Mesenchymal stem cell (in vitro differentiated cells and primary cell): ENCODE measurements at regions not wholly inside any gene's neighbourhood (a gene's known extent, or its start where the extent isn't known, plus 50 kb on each side); places are given as distances from the start of the nearest gene placed in this dataset.

ENCODE experiments used
- DNase-seq: peaks from one replicate; pipeline ENCODE4 v3.0.0-alpha.2; 2013
- H2AFZ ChIP-seq: one replicate; pipeline ENCODE4 v1.6.1; 2013; ENCODE audit warnings: low read depth, mild to moderate bottlenecking, control low read depth, inconsistent platforms, low read length, moderate library complexity
- H2AK5ac ChIP-seq: 2 replicates; pipeline ENCODE4 v1.6.1; 2013; ENCODE audit warnings: low read length, moderate library complexity, mild to moderate bottlenecking, inconsistent platforms; ENCODE audit not compliant: severe bottlenecking
- H2BK120ac ChIP-seq: one replicate; pipeline ENCODE4 v1.6.1; 2013; ENCODE audit warnings: low read depth, mild to moderate bottlenecking, inconsistent platforms, low read length, moderate library complexity
- H2BK12ac ChIP-seq, 2 experiments: one replicate each; pipeline ENCODE4 v1.6.1; 2013; ENCODE audit warnings: inconsistent platforms in 2 of 2, low read length in 2 of 2, mild to moderate bottlenecking in 2 of 2, moderate library complexity in 2 of 2, control low read depth in 1 of 2
- H2BK15ac ChIP-seq: one replicate; pipeline ENCODE4 v1.6.1; 2013; ENCODE audit warnings: mild to moderate bottlenecking, low read depth, inconsistent platforms; ENCODE audit not compliant: poor library complexity, severe bottlenecking
- H2BK5ac ChIP-seq: 2 replicates; pipeline ENCODE4 v1.6.1; 2013; ENCODE audit warnings: low read depth, mild to moderate bottlenecking, low read length, control low read depth, inconsistent platforms; ENCODE audit not compliant: poor library complexity, severe bottlenecking
- H3K14ac ChIP-seq, 2 experiments: one replicate each; pipeline ENCODE4 v1.6.1; 2013; ENCODE audit warnings: inconsistent platforms in 2 of 2, low read length in 2 of 2, control low read depth in 1 of 2, mild to moderate bottlenecking in 1 of 2, moderate library complexity in 1 of 2
- H3K18ac ChIP-seq, 2 experiments: one replicate each; pipeline ENCODE4 v1.6.1; 2013; ENCODE audit warnings: inconsistent platforms in 2 of 2, low read length in 2 of 2, control low read depth in 1 of 2, low read depth in 1 of 2, mild to moderate bottlenecking in 1 of 2
- H3K23ac ChIP-seq, 2 experiments: one replicate each; pipeline ENCODE4 v1.6.1; 2013; ENCODE audit warnings: inconsistent platforms in 2 of 2, low read length in 2 of 2, mild to moderate bottlenecking in 2 of 2, moderate library complexity in 2 of 2, control low read depth in 1 of 2
- H3K27ac ChIP-seq: 2 replicates; pipeline ENCODE4 v1.5.1; 2013; ENCODE audit warnings: mild to moderate bottlenecking, moderate library complexity, low read length, control low read depth, inconsistent platforms; ENCODE audit not compliant: poor library complexity, severe bottlenecking
- H3K27me3 ChIP-seq, 2 experiments: 2 replicates each; pipeline versions ENCODE4 v1.6.1 to v1.7.0; 2013; ENCODE audit warnings: low read length in 2 of 2, mild to moderate bottlenecking in 2 of 2, moderate library complexity in 2 of 2, control low read depth in 1 of 2, inconsistent platforms in 1 of 2; ENCODE audit not compliant: control insufficient read depth in 1 of 2, insufficient read depth in 1 of 2
- H3K36me3 ChIP-seq, 2 experiments: 2 replicates each; pipeline versions ENCODE4 v1.6.1 to v1.7.0; 2013; ENCODE audit warnings: low read length in 2 of 2, control low read depth in 1 of 2, inconsistent platforms in 1 of 2, low read depth in 1 of 2, mild to moderate bottlenecking in 1 of 2; ENCODE audit not compliant: insufficient read depth in 2 of 2, control insufficient read depth in 1 of 2
- H3K4ac ChIP-seq, 2 experiments: one replicate each; pipeline ENCODE4 v1.6.1; 2013; ENCODE audit warnings: inconsistent platforms in 2 of 2, low read length in 2 of 2, mild to moderate bottlenecking in 2 of 2, moderate library complexity in 2 of 2, control low read depth in 1 of 2, low read depth in 1 of 2
- H3K4me1 ChIP-seq: 2 replicates; pipeline ENCODE4 v1.6.1; 2013; ENCODE audit warnings: low read depth, low read length, control low read depth; ENCODE audit not compliant: control insufficient read depth, insufficient read depth
- H3K4me2 ChIP-seq: 2 replicates; pipeline ENCODE4 v1.6.1; 2013; ENCODE audit warnings: low read length, mild to moderate bottlenecking, inconsistent platforms; ENCODE audit not compliant: poor library complexity, severe bottlenecking
- H3K4me3 ChIP-seq, 2 experiments: 2 replicates each; pipeline versions ENCODE4 v1.5.1 to v1.7.0; 2013; ENCODE audit warnings: low read length in 2 of 2, mild to moderate bottlenecking in 2 of 2, control low read depth in 1 of 2, low read depth in 1 of 2; ENCODE audit not compliant: insufficient read depth in 1 of 2
- H3K79me1 ChIP-seq: replicated peaks from 2 replicates; pipeline ENCODE4 v1.6.1; 2013; ENCODE audit warnings: mild to moderate bottlenecking, control low read depth, low read length, inconsistent platforms; ENCODE audit not compliant: poor library complexity, severe bottlenecking
- H3K9ac ChIP-seq: 2 replicates; pipeline ENCODE4 v1.7.0; 2013; ENCODE audit warnings: mild to moderate bottlenecking, low read length, moderate library complexity
- H3K9me3 ChIP-seq: 2 replicates; pipeline ENCODE4 v1.7.0; 2013; ENCODE audit warnings: mild to moderate bottlenecking, low read length; ENCODE audit not compliant: control insufficient read depth
- H4K8ac ChIP-seq: one replicate; pipeline ENCODE4 v1.6.1; 2013; ENCODE audit warnings: inconsistent platforms, mild to moderate bottlenecking, low read length, moderate library complexity
- H4K91ac ChIP-seq: one replicate; pipeline ENCODE4 v1.6.1; 2013; ENCODE audit warnings: mild to moderate bottlenecking, low read length, inconsistent platforms
- WGBS: methylation state at CpG from one replicate; pipeline ENCODE4 v1.1.7; 2013; ENCODE audit warnings: mixed read lengths; 5-methylcytosine and 5-hydroxymethylcytosine counted together

GRCh38 chr4:140233791-140234696, 80.1 kb upstream of the MAML3 start:
- H3K4me3 ChIP-seq: no peak overlapping the region
- no peak overlapping the region for H3K9ac ChIP-seq
- no peak overlapping the region for H3K4me2 ChIP-seq
- H3K4ac ChIP-seq: peak overlapping the region in 1 of 2 experiments; percentile 74
- H3K23ac ChIP-seq: no peak overlapping the region
- no peak overlapping the region for H2BK12ac ChIP-seq
- peaks cover 18% of the 10 kb centered on the region for H3K4me1 ChIP-seq
- H2BK5ac ChIP-seq: no peak overlapping the region
- H2BK120ac ChIP-seq: peak overlapping the region; percentile 2
- no peak overlapping the region for H3K14ac ChIP-seq
- no peak overlapping the region for H4K8ac ChIP-seq
- H3K9me3 ChIP-seq: no peaks in the 10 kb centered on the region
- H4K91ac ChIP-seq: no peak overlapping the region
- no peaks in the 10 kb centered on the region for H3K36me3 ChIP-seq
- peak overlapping the region; percentile 63 for H2BK15ac ChIP-seq
- 29% methylated on average over 6 of the region's 6 CpGs for WGBS
- H2AK5ac ChIP-seq: no peak overlapping the region
- no peak overlapping the region for H3K27ac ChIP-seq
- peak overlapping the region; percentile 55 to 59 for H3K18ac ChIP-seq
- no peaks in the 10 kb centered on the region for H3K27me3 ChIP-seq
- DNase-seq: peak; percentile 81
- no peaks in the 10 kb centered on the region for H3K79me1 ChIP-seq
- H2AFZ ChIP-seq: peak overlapping the region; percentile 36

GRCh38 chr4:140229881-140230280, 75.9 kb upstream of the MAML3 start:
- H3K4me1 ChIP-seq: peaks cover 4% of the 10 kb centered on the region
- H3K23ac ChIP-seq: no peak overlapping the region
- H3K4me2 ChIP-seq: no peak overlapping the region
- no peak overlapping the region for H3K4ac ChIP-seq
- no peaks in the 10 kb centered on the region for H3K79me1 ChIP-seq
- H4K91ac ChIP-seq: no peak overlapping the region
- no peak for DNase-seq
- H3K9ac ChIP-seq: no peak overlapping the region
- H2BK120ac ChIP-seq: no peak overlapping the region
- no peak overlapping the region for H4K8ac ChIP-seq
- no peaks in the 10 kb centered on the region for H3K27me3 ChIP-seq
- no peak overlapping the region for H3K4me3 ChIP-seq
- H3K36me3 ChIP-seq: no peaks in the 10 kb centered on the region
- no peak overlapping the region for H3K27ac ChIP-seq
- H2BK5ac ChIP-seq: no peak overlapping the region
- WGBS: 100% methylated on average over 3 of the region's 3 CpGs
- H2BK12ac ChIP-seq: no peak overlapping the region
- H3K14ac ChIP-seq: no peak overlapping the region
- no peaks in the 10 kb centered on the region for H3K9me3 ChIP-seq
- no peak overlapping the region for H2BK15ac ChIP-seq
- no peak overlapping the region for H2AFZ ChIP-seq
- no peak overlapping the region for H2AK5ac ChIP-seq
- no peak overlapping the region for H3K18ac ChIP-seq

- H3K9ac ChIP-seq: no peak overlapping the region
- no peak overlapping the region for H2AK5ac ChIP-seq
- H3K4ac ChIP-seq: no peak overlapping the region
- no peak overlapping the region for H2BK5ac ChIP-seq
- H2AFZ ChIP-seq: no peak overlapping the region
- H3K36me3 ChIP-seq: no peaks in the 10 kb centered on the region
- H3K23ac ChIP-seq: no peak overlapping the region
- H2BK15ac ChIP-seq: no peak overlapping the region
- no peak for DNase-seq
- H4K91ac ChIP-seq: no peak overlapping the region
- H3K18ac ChIP-seq: no peak overlapping the region
- no peaks in the 10 kb centered on the region for H3K9me3 ChIP-seq
- no peak overlapping the region for H3K4me2 ChIP-seq
- H3K4me3 ChIP-seq: no peak overlapping the region
- no peak overlapping the region for H3K27ac ChIP-seq
- H2BK120ac ChIP-seq: no peak overlapping the region
- H3K27me3 ChIP-seq: no peaks in the 10 kb centered on the region
- H4K8ac ChIP-seq: no peak overlapping the region
- WGBS: 100% methylated on average over 1 of the region's 1 CpG
- H2BK12ac ChIP-seq: no peak overlapping the region
- H3K79me1 ChIP-seq: no peaks in the 10 kb centered on the region
- H3K14ac ChIP-seq: no peak overlapping the region
- no peaks in the 10 kb centered on the region for H3K4me1 ChIP-seq
These were observed 73.3 kb upstream of the MAML3 start for GRCh38 chr4:140227286-140227685.

GRCh38 chr4:140223056-140223810, 69.2 kb upstream of the MAML3 start:
- H3K14ac ChIP-seq: no peak overlapping the region
- peak; percentile 81 for DNase-seq
- H2BK12ac ChIP-seq: peak overlapping the region in 1 of 2 experiments; percentile 59
- no peak overlapping the region for H2AFZ ChIP-seq
- no peaks in the 10 kb centered on the region for H3K27me3 ChIP-seq
- no peak overlapping the region for H3K23ac ChIP-seq
- no peaks in the 10 kb centered on the region for H3K79me1 ChIP-seq
- H3K4me1 ChIP-seq: no peaks in the 10 kb centered on the region
- no peak overlapping the region for H3K4ac ChIP-seq
- H2BK5ac ChIP-seq: no peak overlapping the region
- no peaks in the 10 kb centered on the region for H3K9me3 ChIP-seq
- no peak overlapping the region for H3K18ac ChIP-seq
- H4K8ac ChIP-seq: no peak overlapping the region
- no peak overlapping the region for H3K27ac ChIP-seq
- no peaks in the 10 kb centered on the region for H3K36me3 ChIP-seq
- no peak overlapping the region for H4K91ac ChIP-seq
- no peak overlapping the region for H2AK5ac ChIP-seq
- no peak overlapping the region for H3K4me3 ChIP-seq
- no peak overlapping the region for H2BK120ac ChIP-seq
- H3K9ac ChIP-seq: no peak overlapping the region
- no peak overlapping the region for H3K4me2 ChIP-seq
- no peak overlapping the region for H2BK15ac ChIP-seq
- 73% methylated on average over 6 of the region's 8 CpGs for WGBS
